ENCODE measurements at regions not wholly inside any gene's neighbourhood (a gene's known extent, or its start where the extent isn't known, plus 50 kb on each side); places are given as distances from the start of the nearest gene placed in this dataset.

DNA sequence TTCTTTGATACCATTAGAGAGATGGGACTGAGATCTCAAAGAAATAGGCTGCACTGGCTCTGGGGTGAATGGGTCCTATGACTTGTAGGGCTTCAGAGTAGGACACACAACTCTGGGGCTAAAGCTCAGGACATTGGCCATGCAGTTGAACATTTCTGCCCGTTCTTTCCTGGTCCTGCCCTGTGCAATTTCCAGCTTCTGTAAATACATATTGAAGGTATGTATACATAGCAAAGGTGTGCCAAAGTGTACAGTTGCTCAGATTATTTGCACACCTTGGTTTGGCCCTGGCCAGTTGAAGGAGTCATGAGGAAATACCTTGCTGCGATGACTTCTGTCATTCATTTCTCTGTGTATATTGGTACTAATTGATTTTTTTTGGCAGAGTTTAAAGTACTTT is 52.8 kb upstream of the TAF11L2 start:
- TF ChIP-seq POLR2AphosphoS5 (IDR thresholded peaks at IDR 0.05; ENCODE audit: borderline replicate concordance, low read depth, low read length) (no peak), EZH2 (IDR thresholded peaks at IDR 0.05) (no peak), FOXP2 (optimal IDR thresholded peaks at IDR 0.05; ENCODE audit: control extremely low read depth, extremely low read length, insufficient read depth) (no peak)

Measured in SK-N-MC (cell line).